ENCODE measurements at regions not wholly inside any gene's neighbourhood (a gene's known extent, or its start where the extent isn't known, plus 50 kb on each side); places are given as distances from the start of the nearest gene placed in this dataset.

GRCh38 chr10:7477538-7478334, 66.9 kb upstream of the SFMBT2 start (continued):
- TF ChIP-seq THAP8 (CRISPR knock-in tag; IDR thresholded peaks at IDR 0.05; ENCODE audit: borderline replicate concordance) (no peak), ZNF660 (CRISPR knock-in tag; IDR thresholded peaks at IDR 0.05; ENCODE audit: borderline replicate concordance, low read depth) (no peak), MYPOP (CRISPR knock-in tag; IDR thresholded peaks at IDR 0.05) (no peak), ZNF878 (CRISPR knock-in tag; IDR thresholded peaks at IDR 0.05) (no peak), U2AF2 (IDR thresholded peaks at IDR 0.05; ENCODE audit: low read depth, low read length) (no peak), ZNF775 (CRISPR knock-in tag; IDR thresholded peaks at IDR 0.05; ENCODE audit: borderline replicate concordance) (no peak)

- intact Hi-C loops (cut with micrococcal nuclease; ENCODE audit: unreplicated experiment): no loop called here
- TF ChIP-seq SMARCC2 (IDR thresholded peaks at IDR 0.05): no peak
- no peak for TF ChIP-seq ZNF274 (CRISPR knock-in tag; IDR thresholded peaks at IDR 0.05)
- no peak for TF ChIP-seq ZNF781 (CRISPR knock-in tag; IDR thresholded peaks at IDR 0.05; ENCODE audit: borderline replicate concordance, not compliant biosample characterization)
- no peak for TF ChIP-seq ZBTB43 (CRISPR knock-in tag; conservative IDR thresholded peaks at IDR 0.05)
- H3K4me3 ChIP-seq (replicated peaks in 1 of 3; ENCODE audit: insufficient read depth in 1 of 3, low read depth in 2 of 3, low read length in 3 of 3): no peak overlapping the region
- no peaks in the 10 kb centered on the region for H3K4me1 ChIP-seq (ENCODE audit: insufficient read depth, low read length)
- no peak overlapping the region for H2AFZ ChIP-seq (ENCODE audit: low read length)
- no peaks in the 10 kb centered on the region for H4K20me1 ChIP-seq (ENCODE audit: insufficient read depth, low read length)
- ChIA-PET POLR2A (no interaction called here), CTCF (ENCODE audit: low intra/inter-chr PET ratio, low total read pairs) (no interaction called here)
- no peak for DNase-seq (ENCODE audit: low spot score)
- H3K9me3 ChIP-seq (ENCODE audit: low read length): no peaks in the 10 kb centered on the region
- WGBS (ENCODE audit: low lambda C conversion rate): 35% methylated on average over 5 of the region's 5 CpGs
- no peak overlapping the region for H3K4me2 ChIP-seq (ENCODE audit: low read depth, low read length)
- no peak for ATAC-seq
- no peak overlapping the region for H3K9ac ChIP-seq (ENCODE audit: insufficient read depth, low read depth, low read length)
- peaks cover 0 to 32% of the 10 kb centered on the region in 2 experiments; a peak in 2 of 5 replicates for H3K27me3 ChIP-seq (ENCODE audit: control insufficient read depth in 1 of 2, insufficient read depth in 2 of 2, low read length in 2 of 2)
- BruUV-seq (replicated peaks): no TSS peak
- no peaks in the 10 kb centered on the region for H3K36me3 ChIP-seq (replicated peaks in 1 of 2; ENCODE audit: control insufficient read depth in 1 of 2, insufficient read depth in 2 of 2, low read length in 2 of 2)
- no peak overlapping the region for H3K27ac ChIP-seq (ENCODE audit: extremely low read length, insufficient read depth, low read length)
- in situ Hi-C loops (cut with HindIII; ENCODE audit: extremely low pct_ligation_motif_present, low pct_unique_long_range_greater_than_20kb): no loop called here
- H3K79me2 ChIP-seq (ENCODE audit: insufficient read depth, low read length): no peaks in the 10 kb centered on the region
- FAIRE-seq: no peak
Observed at GRCh38 chr10:7475939-7476338, 65.1 kb upstream of the SFMBT2 start.

Measured in HepG2 (cell line).